Left colon (tissue), 2 donors: ENCODE measurements at regions not wholly inside any gene's neighbourhood (a gene's known extent, or its start where the extent isn't known, plus 50 kb on each side); places are given as distances from the start of the nearest gene placed in this dataset.
"Not testable (repeated sequence)": the region's sequence is repeated elsewhere in the genome, so short reads cannot be mapped to it uniquely, and the experiment has no call there.

Experiments used
- ATAC-seq: fragments of 200-7000 bp; cut with Tn5 transposase; one replicate; pipeline ENCODE4 v1.9.1; 2020; ENCODE audit warnings: mild to moderate bottlenecking, moderate library complexity
- DNase-seq, 2 donors: peaks; one replicate each; pipeline ENCODE4 v3.0.0-alpha.2; 2020
- intact Hi-C, 2 donors: fragments of 100-400 bp; cut with DNase I in 1 of 2; cut with micrococcal nuclease in 1 of 2; formaldehyde crosslinking; loops; one replicate each; pipeline versions ENCODE4 v1.11.2 to v1.14.0; 2022; cut with DNase I, micrococcal nuclease
- donor health status: DM: no; HTN: no; CAD: no.
- donor health status: DM: yes; HTN: yes; CAD: no.

- no peak for ATAC-seq
- intact Hi-C loops = no loop called here
- no peak for DNase-seq
Observed at GRCh38 chr3:154931484-154931883, 148.6 kb upstream of the MME start.

GRCh38 chr3:154926721-154927120 is 153.4 kb upstream of the MME start:
- ATAC-seq (no peak), DNase-seq (no peak)
- intact Hi-C loops = no loop called here

DNA sequence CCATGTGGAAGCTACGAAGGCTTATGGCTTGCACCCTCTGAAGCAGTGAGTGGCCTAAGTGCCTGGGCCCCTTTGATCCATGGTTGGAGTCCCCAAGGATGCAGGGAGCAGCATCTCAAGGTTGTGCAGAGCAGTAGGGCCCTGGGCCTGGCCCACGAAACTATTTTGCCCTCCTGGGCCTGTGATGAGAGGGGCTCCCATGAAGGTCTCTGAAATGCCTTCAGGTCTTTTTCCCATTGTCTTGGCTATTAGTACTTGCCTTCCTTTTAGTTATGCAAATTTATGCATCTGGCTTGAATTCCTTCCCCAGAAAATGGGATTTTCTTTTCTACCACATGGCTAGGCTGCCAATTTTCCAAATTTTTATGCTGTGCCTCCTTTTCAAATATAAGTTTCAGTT is 158.8 kb upstream of the MME start:
- intact Hi-C loops = no loop called here
- DNase-seq = no peak
- ATAC-seq = no peak

DNA sequence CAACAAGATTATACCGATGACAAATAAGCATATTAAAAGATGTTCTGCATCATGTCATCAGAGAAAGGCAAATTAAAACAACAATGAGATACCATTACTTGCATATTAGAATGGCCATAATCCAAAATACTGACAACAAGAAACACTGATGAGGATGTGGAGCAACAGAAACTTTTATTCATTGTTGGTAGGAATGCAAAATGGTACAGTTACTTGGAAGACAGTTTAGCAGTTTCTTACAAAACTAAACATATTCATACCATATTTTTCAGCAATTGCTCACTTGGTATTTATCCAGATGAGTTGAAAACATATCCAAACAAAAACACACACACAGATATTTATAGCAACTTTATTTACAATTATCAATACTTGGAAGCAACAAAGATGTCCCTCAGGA is 160.9 kb upstream of the MME start:
- intact Hi-C loops = no loop called here
- ATAC-seq = no peak
- DNase-seq = no peak

DNA sequence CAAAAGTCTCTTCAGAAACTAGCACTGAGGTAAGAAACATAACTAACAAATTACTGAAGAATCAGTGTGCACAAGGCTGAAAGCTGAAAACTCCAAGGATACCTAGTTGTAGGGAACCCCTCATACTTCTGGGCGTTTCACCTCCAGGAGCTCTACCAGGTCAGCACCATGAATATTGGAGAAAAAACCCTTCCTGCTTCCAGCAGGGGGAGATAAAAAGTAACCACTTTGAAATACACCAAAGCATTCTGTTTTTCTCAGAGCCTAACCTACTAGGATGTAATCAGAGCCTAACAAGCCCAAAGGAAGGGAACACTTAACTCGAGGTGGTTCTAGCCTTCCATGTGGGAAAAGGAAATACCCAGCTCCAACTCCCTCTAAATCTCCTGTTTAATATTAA is 175.8 kb upstream of the MME start:
- intact Hi-C loops = no loop called here
- ATAC-seq = peak; percentile 40
- no peak for DNase-seq

GRCh38 chr3:154902495-154902894 is 177.6 kb upstream of the MME start:
- DNase-seq, intact Hi-C loops, ATAC-seq: not testable (repeated sequence)

DNA sequence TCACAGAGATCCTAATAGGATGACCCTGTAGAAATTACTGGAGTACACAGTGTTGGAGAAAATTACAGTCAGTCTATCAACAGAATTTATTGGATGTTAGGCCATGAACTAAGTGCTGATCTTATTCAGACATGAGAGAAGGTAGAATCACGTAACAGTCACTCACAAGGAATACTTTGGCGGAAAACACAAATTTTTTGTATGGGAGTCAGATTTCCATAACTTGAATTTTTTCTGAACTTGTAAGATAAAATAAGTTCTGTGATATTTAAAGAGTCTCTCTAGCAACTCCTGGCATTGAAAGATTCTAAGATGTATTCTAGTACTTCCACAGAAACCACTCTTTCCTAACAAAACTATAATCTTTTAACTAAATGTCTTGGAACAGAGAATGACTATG is 178.8 kb upstream of the MME start:
- no peak for ATAC-seq
- no peak for DNase-seq
- intact Hi-C loops = no loop called here

GRCh38 chr3:154900816-154901215 is 179.3 kb upstream of the MME start:
- intact Hi-C loops = no loop called here
- ATAC-seq (no peak), DNase-seq (no peak)

DNA sequence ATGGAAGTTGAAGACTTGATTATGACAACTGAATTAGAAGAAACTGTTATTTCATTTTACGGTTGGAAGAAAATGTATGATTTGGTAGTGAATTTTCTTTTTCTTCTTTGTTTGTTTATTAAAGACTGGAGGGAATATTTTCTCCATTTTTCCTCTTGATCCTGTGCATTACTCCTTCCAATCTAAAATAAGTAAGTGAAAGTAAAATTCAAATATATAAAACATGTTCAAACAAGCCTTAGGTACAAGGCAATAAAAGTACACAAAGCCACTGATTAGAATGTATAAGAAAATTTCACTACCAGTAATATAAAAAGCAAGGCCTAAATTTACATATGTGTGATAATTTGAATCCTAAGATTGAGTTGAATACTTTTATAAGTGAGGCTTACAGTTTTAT is 181.2 kb upstream of the MME start:
- intact Hi-C loops = no loop called here
- DNase-seq = no peak
- ATAC-seq = no peak

DNA sequence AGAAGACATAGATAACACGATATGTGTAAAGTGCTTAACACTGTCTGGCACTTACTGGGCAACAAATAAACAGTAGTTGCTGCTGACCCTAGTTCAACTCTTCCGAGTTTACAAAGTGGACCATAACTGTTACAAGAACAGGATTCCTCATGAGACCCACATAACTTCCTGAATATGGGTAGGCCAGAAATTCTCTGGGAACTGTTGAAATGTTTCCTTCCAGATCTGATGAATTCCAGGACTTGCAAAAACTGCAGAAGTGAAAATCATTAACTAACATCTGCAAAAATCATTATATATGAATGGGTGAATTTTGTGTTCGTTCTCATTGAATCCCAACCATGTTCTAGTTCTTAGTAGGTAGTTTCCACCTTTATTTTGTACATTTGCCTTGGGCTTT is 181.7 kb upstream of the MME start:
- no peak for DNase-seq
- no peak for ATAC-seq
- intact Hi-C loops = no loop called here

DNA sequence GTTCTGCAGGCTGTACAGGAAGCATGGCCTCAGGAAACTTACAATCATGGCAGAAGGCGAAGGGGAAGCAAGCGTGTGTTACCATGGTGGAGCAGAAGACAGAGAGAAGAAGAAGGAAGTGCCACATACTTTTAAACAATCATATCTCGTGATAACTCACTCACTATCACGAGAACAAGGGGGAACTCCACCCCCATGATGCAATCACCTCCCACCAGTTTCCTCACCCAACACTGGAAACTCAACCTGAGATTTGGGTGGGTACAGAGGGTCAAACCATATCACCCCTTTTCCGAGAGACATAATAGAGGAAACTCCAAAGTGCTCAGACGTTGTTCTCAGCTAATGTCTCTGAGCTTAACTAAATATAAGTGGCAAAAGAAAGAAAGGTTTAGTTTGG is 186.3 kb upstream of the MME start:
- ATAC-seq (no peak), DNase-seq (no peak)
- intact Hi-C loops = no loop called here

GRCh38 chr3:154889227-154889634 is 190.9 kb upstream of the MME start:
- no peak for ATAC-seq
- DNase-seq = no peak
- intact Hi-C loops = no loop called here

DNA sequence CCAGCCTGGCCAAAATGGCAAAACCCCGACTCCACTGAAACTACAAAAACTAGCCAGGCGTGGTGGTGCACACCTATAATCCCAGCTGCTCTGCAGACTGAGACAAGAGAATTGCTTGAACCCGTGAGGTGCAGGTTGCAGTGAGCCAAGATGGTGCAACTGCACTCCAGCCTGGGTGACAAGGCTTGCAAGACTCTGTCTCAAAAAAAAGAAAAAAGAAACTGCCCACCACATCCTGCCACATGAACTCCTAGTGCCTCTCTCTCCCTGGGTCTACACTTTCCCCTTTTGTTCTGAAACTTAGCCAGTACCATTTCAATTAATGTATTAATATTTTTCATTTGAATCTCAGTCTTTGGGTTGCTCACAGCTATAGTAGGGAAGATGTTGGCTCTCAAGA is 192.2 kb upstream of the MME start:
- intact Hi-C loops = no loop called here
- DNase-seq (no peak), ATAC-seq (no peak)

GRCh38 chr3:154886437-154886836 is 193.7 kb upstream of the MME start:
- no peak for DNase-seq
- intact Hi-C loops = no loop called here
- ATAC-seq = no peak

- DNase-seq (no peak), ATAC-seq (no peak)
- intact Hi-C loops = no loop called here
Observed at GRCh38 chr3:154885418-154885817, 194.7 kb upstream of the MME start.

- DNase-seq = no peak
- no peak for ATAC-seq
- intact Hi-C loops = no loop called here
Observed at GRCh38 chr3:154884952-154885351, 195.2 kb upstream of the MME start.

DNA sequence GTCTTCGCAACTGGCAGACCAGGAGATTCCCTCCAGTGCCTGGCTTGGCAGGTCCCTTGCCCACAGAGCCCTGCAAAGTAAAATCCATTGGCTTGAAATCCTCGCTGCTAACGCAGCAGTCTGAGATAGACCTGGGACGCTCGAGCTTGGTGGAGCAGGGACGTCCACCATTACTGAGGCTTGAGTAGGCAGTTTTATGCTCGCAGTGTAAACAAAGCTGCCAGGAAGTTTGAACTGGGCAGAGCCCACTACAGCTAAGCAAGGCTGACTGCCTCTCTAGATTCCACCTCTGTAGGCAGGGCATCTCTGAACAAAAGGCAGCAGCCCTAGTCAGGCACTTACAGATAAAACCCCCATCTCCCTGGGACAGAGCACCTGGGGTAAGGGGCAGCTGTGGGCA is 205.0 kb upstream of the MME start:
- peak; percentile 63 for ATAC-seq
- DNase-seq = no peak
- intact Hi-C loops = no loop called here

GRCh38 chr3:154872696-154873095 is 207.4 kb upstream of the MME start:
- no peak for ATAC-seq
- no peak for DNase-seq
- intact Hi-C loops = no loop called here

GRCh38 chr3:154872074-154872473 is 208.0 kb upstream of the MME start:
- no peak for DNase-seq
- intact Hi-C loops = no loop called here
- no peak for ATAC-seq

GRCh38 chr3:154864947-154865346 is 215.2 kb upstream of the MME start:
- DNase-seq (no peak), ATAC-seq (no peak)
- intact Hi-C loops = no loop called here

- no peak for DNase-seq
- intact Hi-C loops = no loop called here
- ATAC-seq = no peak
Observed at GRCh38 chr3:154862265-154862664, 217.9 kb upstream of the MME start.

GRCh38 chr3:154852998-154853397 is 227.1 kb upstream of the MME start:
- DNase-seq, ATAC-seq, intact Hi-C loops: not testable (repeated sequence)
